Neutrophil (primary cell): ENCODE measurements at regions not wholly inside any gene's neighbourhood (a gene's known extent, or its start where the extent isn't known, plus 50 kb on each side); places are given as distances from the start of the nearest gene placed in this dataset.

Experiments used
- H3K27ac ChIP-seq: fragments of 200-600 bp; sonication (generic); 2 replicates; pipeline ENCODE4 v1.5.1; 2016; ENCODE audit warnings: mild to moderate bottlenecking, moderate library complexity
- H3K27me3 ChIP-seq: fragments of 200-600 bp; sonication (generic); 2 replicates; pipeline ENCODE4 v1.6.0; 2016; ENCODE audit warnings: mild to moderate bottlenecking
- H3K36me3 ChIP-seq: fragments of 200-600 bp; sonication (generic); 2 replicates; pipeline ENCODE4 v1.5.1; 2017
- H3K4me1 ChIP-seq, 2 experiments: fragments of 200-600 bp in 1 of 2; sonication (generic) in 1 of 2; 1 replicate in 1 of 2; 2 replicates in 1 of 2; pipeline versions ENCODE4 v1.5.1 to v1.6.1; 2013 to 2016; ENCODE audit warnings: low read depth in 1 of 2, low read length in 1 of 2, mild to moderate bottlenecking in 1 of 2, moderate library complexity in 1 of 2; ENCODE audit not compliant: control insufficient read depth in 1 of 2, insufficient read depth in 1 of 2
- H3K4me3 ChIP-seq, 2 experiments: fragments of 200-600 bp in 1 of 2; sonication (generic) in 1 of 2; 1 replicate in 1 of 2; 2 replicates in 1 of 2; pipeline ENCODE4 v1.5.1; 2013 to 2016; ENCODE audit warnings: low read depth in 1 of 2, low read length in 1 of 2, mild to moderate bottlenecking in 1 of 2, moderate library complexity in 1 of 2
- H3K9me3 ChIP-seq: fragments of 200-600 bp; sonication (generic); 2 replicates; pipeline ENCODE4 v1.5.1; 2016
- TF ChIP-seq, protein P1 (sequence below): fragments of 200-600 bp; sonication (generic); IDR thresholded peaks from 2 replicates; pipeline ENCODE4 v1.5.1; 2016; ENCODE audit warnings: antibody characterized with exemption

DNA sequence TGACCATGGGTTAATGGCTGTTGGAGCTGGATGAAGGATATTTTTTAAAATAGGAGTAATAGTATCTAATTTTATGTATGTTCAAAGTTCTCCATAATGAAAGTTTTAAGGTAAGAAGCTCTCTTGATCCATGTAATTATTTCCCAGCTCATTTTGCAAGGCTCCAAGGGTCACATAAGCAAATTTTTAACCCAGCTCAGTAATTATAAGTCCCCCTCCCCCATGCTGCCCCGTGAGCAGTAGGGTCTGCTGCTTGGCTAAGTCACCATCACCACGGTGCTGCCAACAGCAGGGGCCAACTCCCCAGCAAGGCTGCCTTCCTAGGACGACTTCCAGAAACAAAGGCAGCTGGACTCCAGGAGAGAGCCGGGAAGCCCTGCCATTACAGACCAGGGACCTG is 340.0 kb downstream of the FBXW7 start:
- no peak overlapping the region for H3K27ac ChIP-seq
- TF ChIP-seq, protein P1, sequence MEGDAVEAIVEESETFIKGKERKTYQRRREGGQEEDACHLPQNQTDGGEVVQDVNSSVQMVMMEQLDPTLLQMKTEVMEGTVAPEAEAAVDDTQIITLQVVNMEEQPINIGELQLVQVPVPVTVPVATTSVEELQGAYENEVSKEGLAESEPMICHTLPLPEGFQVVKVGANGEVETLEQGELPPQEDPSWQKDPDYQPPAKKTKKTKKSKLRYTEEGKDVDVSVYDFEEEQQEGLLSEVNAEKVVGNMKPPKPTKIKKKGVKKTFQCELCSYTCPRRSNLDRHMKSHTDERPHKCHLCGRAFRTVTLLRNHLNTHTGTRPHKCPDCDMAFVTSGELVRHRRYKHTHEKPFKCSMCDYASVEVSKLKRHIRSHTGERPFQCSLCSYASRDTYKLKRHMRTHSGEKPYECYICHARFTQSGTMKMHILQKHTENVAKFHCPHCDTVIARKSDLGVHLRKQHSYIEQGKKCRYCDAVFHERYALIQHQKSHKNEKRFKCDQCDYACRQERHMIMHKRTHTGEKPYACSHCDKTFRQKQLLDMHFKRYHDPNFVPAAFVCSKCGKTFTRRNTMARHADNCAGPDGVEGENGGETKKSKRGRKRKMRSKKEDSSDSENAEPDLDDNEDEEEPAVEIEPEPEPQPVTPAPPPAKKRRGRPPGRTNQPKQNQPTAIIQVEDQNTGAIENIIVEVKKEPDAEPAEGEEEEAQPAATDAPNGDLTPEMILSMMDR: no peak
- H3K4me1 ChIP-seq: no peaks in the 10 kb centered on the region
- no peak overlapping the region for H3K4me3 ChIP-seq
- no peaks in the 10 kb centered on the region for H3K36me3 ChIP-seq
- no peaks in the 10 kb centered on the region for H3K9me3 ChIP-seq
- no peaks in the 10 kb centered on the region for H3K27me3 ChIP-seq

DNA sequence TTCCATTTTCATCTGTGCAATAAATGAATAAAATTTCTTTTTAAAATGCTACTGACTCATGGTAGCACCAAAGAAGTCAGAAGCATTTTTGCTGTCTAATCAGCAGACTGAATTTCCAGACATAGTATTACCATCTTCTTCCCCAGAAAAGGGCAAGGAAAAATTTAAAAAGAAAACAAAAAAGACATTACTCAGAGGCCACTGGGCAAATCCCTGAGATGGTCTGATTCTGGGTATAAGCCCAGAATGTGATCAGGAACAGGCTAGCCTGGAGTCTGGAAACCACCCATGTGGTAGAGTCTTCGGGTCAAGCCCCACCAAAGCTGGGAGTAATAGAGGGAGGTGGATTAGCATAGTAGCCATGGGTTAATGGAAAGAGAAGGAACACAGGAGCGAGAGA is 342.8 kb downstream of the FBXW7 start:
- Histone ChIP-seq H3K4me3 (no peak overlapping the region), H3K9me3 (no peaks in the 10 kb centered on the region), H3K4me1 (no peaks in the 10 kb centered on the region), H3K36me3 (no peaks in the 10 kb centered on the region), H3K27me3 (no peaks in the 10 kb centered on the region), H3K27ac (no peak overlapping the region)
- TF ChIP-seq, protein P1: no peak

DNA sequence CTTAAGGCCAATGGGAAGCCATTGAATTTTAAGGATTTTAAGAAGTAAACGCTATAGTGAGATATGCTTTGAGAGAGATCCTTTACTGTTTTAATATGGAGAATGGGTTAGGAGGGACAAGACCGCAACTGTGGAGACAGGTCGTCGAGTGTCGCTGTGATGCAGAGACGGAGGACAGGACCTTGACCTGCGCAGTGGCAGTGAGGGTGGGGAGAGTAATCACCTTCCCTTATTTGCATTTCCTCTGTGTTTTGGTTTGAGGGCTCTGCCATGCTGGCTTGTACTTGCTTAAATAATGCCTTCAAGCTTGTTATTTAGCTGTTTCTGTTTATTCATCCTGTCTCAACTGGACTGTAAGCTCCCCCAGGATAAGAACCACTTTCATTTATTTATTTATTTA is 345.0 kb downstream of the FBXW7 start:
- no peaks in the 10 kb centered on the region for H3K27me3 ChIP-seq
- H3K36me3 ChIP-seq: no peaks in the 10 kb centered on the region
- TF ChIP-seq, protein P1: no peak
- no peak overlapping the region for H3K4me3 ChIP-seq
- H3K27ac ChIP-seq: no peak overlapping the region
- H3K4me1 ChIP-seq: no peaks in the 10 kb centered on the region
- H3K9me3 ChIP-seq: no peaks in the 10 kb centered on the region

DNA sequence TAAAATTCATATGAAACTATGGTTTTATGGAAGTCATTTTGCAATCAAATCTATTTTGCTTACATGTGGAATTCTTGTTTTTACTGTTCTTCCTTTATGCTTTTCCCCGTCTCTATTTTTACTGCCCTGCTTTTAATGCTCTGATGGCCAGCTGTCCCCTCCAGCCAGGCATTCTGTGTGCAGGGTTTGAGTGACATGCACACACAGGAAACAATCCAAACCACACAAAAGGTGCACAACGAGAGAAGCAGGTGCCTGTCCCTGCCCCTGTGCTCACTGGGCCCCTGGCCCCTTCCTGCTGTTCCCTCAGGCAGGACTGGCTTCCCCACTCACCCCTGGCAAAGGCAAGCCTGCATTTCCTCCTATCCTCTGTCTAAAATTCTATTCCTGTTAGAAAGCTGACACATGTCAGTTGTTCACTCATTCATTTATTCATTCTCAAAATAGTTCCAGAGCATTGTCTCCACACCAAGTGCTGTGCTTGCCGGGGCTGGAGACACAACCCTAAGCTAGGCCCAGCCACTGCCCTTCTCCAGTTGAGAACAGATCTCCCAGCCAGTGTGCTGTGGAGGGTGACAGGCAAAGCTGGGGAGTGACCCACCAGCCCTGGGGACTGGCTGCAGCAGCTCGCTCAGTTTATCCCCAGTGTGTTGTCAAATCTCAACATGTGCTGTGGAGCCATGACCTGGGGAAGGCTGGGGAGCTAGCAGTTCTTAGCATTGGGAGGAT is 346.3 kb downstream of the FBXW7 start:
- Histone ChIP-seq H3K4me1 (no peaks in the 10 kb centered on the region), H3K36me3 (no peaks in the 10 kb centered on the region), H3K27ac (no peak overlapping the region), H3K9me3 (no peaks in the 10 kb centered on the region), H3K27me3 (no peaks in the 10 kb centered on the region), H3K4me3 (no peak overlapping the region)
- TF ChIP-seq, protein P1: no peak

DNA sequence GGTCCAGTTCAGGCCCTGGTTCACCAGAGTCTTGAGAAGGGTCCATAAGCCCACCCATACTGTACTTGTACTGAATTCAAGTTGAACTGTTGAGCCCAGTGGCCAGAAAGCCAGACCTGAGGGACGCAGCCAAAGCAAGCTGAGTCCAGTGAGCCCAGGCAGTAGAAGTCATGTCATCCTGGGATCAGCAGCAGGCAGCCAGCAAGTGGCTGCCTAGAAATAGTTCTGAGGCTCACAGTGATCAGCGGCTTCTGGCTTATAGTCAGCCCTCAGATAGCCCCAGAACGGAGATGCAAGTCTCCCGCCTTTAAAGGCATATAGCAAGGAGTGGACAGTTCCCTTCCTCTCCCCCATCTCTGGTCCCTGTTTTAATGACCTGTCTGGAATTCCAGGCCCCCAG is 347.1 kb downstream of the FBXW7 start:
- TF ChIP-seq, protein P1: no peak
- H3K4me1 ChIP-seq: no peaks in the 10 kb centered on the region
- H3K9me3 ChIP-seq: no peaks in the 10 kb centered on the region
- H3K36me3 ChIP-seq: no peaks in the 10 kb centered on the region
- H3K4me3 ChIP-seq: no peak overlapping the region
- H3K27ac ChIP-seq: no peak overlapping the region
- no peaks in the 10 kb centered on the region for H3K27me3 ChIP-seq
